T47D (cell line): ENCODE measurements at regions not wholly inside any gene's neighbourhood (a gene's known extent, or its start where the extent isn't known, plus 50 kb on each side); places are given as distances from the start of the nearest gene placed in this dataset.

Experiments used
- DNase-seq, 2 experiments: peaks; one replicate each; pipeline versions ENCODE4 v3.0.0 to v3.0.0-alpha.2; 2011 to 2012; ENCODE audit warnings: low read depth in 1 of 2, low spot score in 1 of 2
- JUND ChIP-seq: IDR thresholded peaks from 2 replicates; pipeline ENCODE4 v1.6.1; 2012; ENCODE audit warnings: low read depth
- in situ Hi-C: cut with HindIII; loops from 2 replicates; pipeline ENCODE4 v1.10.0; 2016; ENCODE audit warnings: low sequenced_read_pairs, low pct_unique_long_range_greater_than_20kb

DNA sequence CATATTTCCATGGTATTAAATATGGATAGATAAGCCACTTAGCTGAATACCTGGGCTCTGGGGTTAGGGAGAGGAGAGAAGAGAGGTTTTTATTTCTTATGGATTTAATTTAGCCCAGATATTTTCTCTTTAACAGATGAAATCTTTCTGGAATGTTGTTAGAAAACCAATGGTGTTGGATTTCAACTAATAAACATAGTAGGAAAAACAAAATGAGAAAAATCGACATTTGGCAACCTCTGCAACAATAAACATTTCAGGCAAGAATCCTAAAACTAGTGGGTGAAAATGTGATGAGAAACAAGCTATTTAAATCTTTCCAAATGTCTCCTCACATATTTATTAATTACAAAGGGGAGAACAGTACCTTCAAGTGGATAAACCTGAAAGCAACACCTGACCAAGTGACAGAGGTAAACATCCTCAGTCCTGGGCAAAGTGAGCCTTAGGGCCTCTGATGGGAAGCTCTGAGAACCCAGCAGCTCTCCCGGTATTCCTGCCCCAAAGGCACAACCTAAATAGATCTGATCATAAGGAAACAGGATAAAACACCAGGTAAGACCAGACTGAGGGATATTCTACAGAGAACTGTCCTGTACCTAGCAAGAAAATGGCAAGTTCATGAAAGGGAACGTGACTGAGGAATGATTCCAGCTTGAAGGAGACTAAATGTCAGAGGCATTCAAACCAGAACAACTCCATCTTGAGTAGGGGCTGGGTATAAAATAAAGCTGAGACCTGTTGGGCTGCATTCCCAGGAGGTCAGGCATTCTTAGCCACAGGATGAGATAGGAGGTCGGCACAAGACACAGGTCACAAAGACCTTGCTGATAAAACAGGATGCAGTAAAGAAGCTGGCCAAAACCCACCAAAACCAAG is 163.7 kb downstream of the ESM1 start:
- no peak; the same call in 1 of the 2 replicates for TF ChIP-seq JUND
- peak; percentile 25 to 90 for DNase-seq
- in situ Hi-C loops: no loop called here

DNA sequence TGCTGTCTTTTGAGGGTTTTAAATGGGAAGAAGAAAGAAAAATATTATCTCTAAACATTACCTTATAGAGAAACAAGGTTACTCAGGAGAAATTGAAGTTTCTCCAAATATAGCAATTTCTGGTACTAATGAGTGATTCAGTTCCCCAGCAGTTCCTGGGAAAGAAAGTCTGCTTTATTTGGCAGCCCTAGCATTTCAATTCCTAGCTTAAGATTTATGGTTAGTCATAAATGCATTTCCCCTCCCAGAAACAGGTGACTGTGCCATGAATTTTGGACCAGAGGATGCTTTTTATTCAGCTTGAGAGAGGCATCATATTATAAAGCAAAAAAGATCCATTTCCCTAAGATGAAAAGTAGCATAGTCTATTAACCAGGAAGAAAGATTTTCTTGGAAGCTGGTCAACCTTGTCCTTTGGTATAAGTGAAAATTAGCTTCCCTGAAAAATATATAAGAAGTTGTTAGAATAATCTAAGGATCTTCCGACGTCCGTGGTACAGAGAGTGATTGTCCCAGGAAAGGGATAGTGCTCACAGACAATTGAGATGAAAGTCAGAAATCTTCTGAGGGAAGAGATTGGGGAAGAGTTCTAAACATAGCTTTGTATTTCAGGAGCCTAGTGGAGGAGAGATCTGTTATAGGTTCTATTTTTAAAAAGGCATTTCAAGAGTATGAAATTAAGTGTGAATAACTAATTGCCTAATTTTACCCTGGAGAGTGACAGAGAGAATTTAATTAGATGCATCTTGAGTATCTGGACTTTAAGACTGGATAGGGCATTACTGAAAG is 164.9 kb downstream of the ESM1 start:
- no peak for DNase-seq
- in situ Hi-C loops: no loop called here
- no peak for TF ChIP-seq JUND

DNA sequence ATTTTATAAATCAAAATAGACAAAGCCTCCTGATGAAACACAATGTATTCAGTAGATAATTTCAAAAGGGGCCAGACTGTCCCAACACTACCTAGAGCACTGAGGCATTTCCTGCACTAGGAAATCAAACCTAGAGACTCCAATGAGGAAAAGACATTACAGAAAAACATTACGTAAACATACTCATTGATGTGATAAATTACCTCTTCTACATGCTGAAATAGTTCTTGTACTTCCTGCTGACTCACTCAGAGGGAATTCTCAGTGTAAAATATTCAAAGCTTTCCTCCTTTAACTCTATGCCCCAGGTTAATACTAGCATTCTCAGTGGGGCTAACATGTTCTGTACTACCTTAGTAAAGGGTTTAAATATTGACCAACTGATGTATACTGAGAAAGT is 178.0 kb downstream of the ESM1 start:
- in situ Hi-C loops: no loop called here
- DNase-seq: peak; percentile 35 to 40
- no peak; the same call in 1 of the 2 replicates for TF ChIP-seq JUND

DNA sequence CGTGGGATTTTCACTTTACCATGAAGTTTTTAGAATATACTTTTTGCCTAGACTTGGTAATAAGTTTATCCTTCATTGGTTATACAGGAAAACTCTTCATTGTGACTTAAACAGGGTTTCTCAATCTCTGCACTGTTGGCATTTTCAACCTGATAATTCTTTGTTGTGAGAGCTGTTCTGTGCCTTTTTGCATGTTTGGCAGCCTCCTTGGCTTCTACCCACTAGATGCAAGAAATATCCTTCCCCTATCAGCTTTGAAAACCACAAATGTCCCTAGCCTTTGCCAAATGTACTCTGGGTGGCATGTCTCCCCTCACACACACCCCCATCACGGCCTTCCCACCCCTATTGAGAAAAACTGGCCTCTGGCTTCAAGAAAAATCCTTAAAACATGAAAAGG is 180.9 kb downstream of the ESM1 start:
- TF ChIP-seq JUND: no peak
- DNase-seq: no peak
- in situ Hi-C loops: no loop called here

DNA sequence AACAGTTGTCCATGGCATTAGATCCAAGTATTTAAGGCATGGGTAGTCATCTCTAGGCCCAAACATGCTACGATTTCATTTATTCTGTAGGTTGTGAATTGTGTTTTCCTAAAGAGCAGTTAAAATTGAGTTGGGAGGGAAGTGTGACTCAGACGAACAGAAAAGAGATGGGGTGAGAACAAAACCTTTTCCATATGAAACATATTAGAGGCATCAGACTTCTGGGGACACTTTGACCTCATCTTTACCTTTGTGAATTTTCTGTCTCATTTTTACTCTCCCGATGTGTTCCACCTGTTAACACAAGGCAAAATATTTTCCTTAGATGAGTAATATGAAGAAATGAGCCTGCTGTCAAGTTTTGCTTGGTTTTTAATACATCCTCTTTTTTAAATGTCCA is 181.3 kb downstream of the ESM1 start:
- in situ Hi-C loops: no loop called here
- no peak for TF ChIP-seq JUND
- no peak for DNase-seq

DNA sequence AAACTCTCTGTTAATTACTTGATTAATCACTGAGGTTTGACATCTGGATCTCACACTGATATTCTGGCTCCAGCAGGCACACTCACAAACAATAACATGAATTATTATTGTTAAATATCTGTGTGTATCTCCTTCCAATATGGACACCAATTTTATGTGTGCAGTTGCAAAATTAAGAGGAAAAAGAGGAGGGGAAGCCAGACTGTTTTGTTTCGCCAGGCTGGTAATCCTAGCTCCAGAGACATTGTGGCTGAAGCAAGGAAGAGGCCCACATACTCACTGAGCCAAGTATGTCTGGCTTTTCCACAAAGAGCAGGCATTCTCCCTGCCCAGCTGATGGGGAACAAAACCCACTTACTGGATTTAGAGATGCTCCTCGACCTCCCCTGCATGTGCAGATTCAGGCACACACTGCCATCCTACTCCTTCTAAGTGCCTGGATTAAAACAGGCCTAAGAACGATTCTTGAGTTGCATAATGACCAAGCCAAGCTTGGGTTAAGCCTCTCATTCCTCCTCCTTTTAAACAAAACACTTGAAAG is 181.9 kb downstream of the ESM1 start:
- in situ Hi-C loops: no loop called here
- DNase-seq: no peak
- TF ChIP-seq JUND: no peak

DNA sequence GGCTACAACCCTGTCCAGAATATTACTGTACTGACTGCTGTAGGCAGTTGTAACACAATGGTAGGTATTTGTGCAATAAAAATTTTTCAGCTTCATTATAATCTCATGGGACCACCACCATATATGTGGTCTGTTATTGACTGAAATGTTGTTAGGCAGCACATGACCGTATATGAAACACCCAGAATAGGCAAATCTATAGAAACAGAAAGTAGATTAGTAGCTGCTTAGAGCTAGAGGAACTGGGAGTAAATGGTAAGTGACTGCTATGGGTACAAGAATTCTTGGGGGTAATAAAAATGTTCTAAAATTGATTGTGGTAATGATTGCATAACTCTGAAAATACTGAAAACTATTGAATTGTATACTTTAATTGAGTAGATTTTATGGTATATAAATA is 185.7 kb downstream of the ESM1 start:
- in situ Hi-C loops: no loop called here
- no peak for TF ChIP-seq JUND
- no peak for DNase-seq

DNA sequence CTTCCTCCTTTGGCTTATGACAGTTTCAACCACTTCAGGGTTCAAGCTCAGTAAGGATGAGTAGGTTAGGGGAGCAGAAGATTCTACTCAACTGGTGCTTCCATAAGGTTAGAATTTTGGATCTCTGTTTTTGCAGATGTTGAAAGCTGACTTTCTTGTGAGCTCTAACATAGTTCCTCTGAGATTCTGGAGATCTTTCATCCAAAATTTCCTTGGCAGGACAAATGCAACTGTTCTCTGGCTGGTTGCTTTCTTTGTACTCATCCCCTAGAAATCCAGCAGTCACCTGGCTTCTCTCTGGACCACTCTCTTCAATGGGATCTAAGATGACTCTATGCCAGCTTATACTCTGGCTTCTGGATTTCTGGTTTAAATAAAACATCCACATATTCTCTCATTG is 189.6 kb downstream of the ESM1 start:
- no peak for TF ChIP-seq JUND
- DNase-seq: no peak
- in situ Hi-C loops: no loop called here

DNA sequence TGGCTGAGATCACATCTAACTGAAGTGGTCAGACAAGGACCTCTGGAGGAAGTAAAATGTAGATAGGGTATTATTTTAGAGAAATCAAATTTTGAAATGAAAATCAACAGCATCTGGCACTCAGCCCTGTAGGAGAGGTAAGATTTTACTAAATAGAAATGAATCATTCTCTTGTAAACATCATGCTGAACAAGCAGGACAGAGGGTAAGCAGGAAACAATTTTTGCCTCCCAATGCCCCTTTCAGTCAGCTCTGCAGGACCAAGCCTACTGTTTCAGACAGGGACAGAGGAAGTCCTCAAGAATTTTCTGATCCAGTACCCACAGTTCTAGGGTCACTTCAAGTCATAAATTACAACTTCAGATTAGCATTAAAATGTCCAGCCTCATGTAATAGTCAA is 190.1 kb downstream of the ESM1 start:
- no peak for DNase-seq
- no peak for TF ChIP-seq JUND
- in situ Hi-C loops: no loop called here

DNA sequence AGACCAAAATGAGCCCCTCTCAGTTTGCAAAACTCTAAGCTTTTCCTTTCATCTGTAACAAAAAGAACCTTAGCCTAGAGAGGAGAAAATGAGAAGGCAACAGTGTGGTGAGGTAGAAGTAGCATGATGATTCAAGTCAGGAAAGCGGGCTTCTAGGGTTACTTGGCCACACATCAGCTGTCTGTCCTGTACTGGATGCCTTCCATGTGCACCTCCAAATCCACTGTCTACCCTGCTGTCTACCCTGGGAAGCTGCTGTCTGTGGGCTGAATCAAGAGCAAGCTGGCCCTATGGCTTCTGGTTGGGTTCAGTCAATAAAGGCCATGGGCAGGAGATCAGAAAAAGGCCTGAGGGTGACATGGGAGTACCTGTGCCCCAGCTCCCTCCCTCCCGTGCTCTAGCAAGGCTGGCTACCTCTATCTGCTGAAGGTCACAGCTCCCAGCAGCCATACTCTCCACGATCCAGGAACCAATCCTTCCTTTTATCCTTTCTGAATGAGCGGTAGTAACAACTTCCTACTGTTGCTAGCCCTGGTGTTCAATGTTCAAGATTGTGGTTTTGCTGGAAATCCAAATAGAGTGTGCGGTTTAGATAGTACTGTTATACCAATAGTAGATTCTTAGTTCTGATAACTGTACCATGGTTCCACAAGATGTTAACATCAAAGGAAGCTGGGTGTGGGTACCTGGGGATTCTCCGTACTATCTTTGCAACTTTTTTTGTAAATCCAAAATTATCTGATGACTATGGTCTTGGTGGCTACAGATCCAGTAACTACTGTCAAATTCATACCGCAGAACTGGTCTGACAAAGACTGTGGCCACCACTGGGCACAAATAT is 191.0 kb downstream of the ESM1 start:
- TF ChIP-seq JUND: no peak
- in situ Hi-C loops: no loop called here
- no peak for DNase-seq

DNA sequence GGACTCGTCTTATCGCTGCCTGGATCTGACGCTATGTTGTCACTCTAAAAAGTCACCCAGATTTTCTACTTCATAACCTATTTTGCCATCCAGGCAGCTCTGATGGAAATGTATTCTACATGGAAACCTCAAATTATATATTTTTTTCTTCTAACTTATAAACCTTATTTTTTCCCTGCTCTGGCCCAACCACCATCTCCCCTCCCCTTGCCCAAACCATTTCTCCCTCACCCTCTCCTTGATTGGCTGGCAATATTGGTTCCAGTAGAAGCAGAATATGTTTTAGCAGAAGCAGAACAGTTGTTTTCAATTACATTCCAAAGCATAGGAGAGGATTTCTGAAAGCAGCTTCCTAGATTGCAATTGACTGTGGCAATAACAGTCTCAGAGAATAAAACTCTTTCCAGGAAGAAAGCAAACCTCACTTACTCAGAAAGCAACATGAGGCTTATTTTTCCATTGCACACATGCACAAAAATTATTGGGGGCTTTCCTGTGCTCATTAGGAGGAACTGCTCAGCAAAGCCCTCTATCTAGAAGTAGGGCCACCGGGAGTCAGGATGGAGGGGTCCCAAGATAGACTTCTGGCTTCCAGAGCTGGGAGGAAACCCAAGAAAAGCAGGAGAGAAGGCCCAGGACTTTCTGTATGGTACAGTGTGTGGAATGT is 191.8 kb downstream of the ESM1 start:
- TF ChIP-seq JUND: no peak
- DNase-seq: no peak
- in situ Hi-C loops: no loop called here
